ENCODE measurements at regions not wholly inside any gene's neighbourhood (a gene's known extent, or its start where the extent isn't known, plus 50 kb on each side); places are given as distances from the start of the nearest gene placed in this dataset.
A peak's percentile ranks its signal among the peaks of the same experiment; 100 is the strongest.

- BruUV-seq (replicated peaks): no TSS peak
- Histone ChIP-seq H3K4me3 (ENCODE audit: low read depth in 2 of 2, low read length in 2 of 2) (no peak overlapping the region), H3K9me3 (ENCODE audit: control insufficient read depth, insufficient read depth, low read depth, low read length) (peaks cover 15% of the 10 kb centered on the region; the same call in 1 of the 2 replicates), H3K27me3 (ENCODE audit: control insufficient read depth, insufficient read depth, low read length) (no peaks in the 10 kb centered on the region), H3K27ac (ENCODE audit: low read length) (no peak overlapping the region), H3K36me3 (ENCODE audit: control insufficient read depth, insufficient read depth, low read length) (no peaks in the 10 kb centered on the region), H3K4me1 (ENCODE audit: control insufficient read depth, insufficient read depth, low read length) (peaks cover under 1% of the 10 kb centered on the region; the same call in 1 of the 2 replicates)
- ATAC-seq: no peak
- CTCF ChIA-PET: no interaction called here
- in situ Hi-C loops (cut with HindIII; ENCODE audit: low pct_unique_long_range_greater_than_20kb, low sequenced_read_pairs) (no loop called here), intact Hi-C loops (cut with micrococcal nuclease; ENCODE audit: unreplicated experiment) (no loop called here)
- TF ChIP-seq TCF7L2 (IDR thresholded peaks at IDR 0.05; ENCODE audit: low read depth, low read length) (no peak), SIN3A (IDR thresholded peaks at IDR 0.05; ENCODE audit: borderline replicate concordance, insufficient read depth, low read depth, low read length) (no peak), REST (IDR thresholded peaks at IDR 0.05; ENCODE audit: insufficient read depth in 1 of 2, low read depth in 2 of 2, low read length in 1 of 2) (no peak), CTCF (IDR thresholded peaks at IDR 0.05) (no peak), POLR2AphosphoS5 (IDR thresholded peaks at IDR 0.05; ENCODE audit: low read depth, low read length) (no peak)
- no peak for DNase-seq (ENCODE audit: low read depth, low spot score)
- POLR2A ChIA-PET: no interaction called here
Observed at GRCh38 chr5:92372766-92373165, 989.6 kb upstream of the ARRDC3 start.

- in situ Hi-C loops (cut with HindIII; ENCODE audit: low pct_unique_long_range_greater_than_20kb, low sequenced_read_pairs) (no loop called here), intact Hi-C loops (cut with micrococcal nuclease; ENCODE audit: unreplicated experiment) (no loop called here)
- BruUV-seq (replicated peaks): no TSS peak
- no peak for TF ChIP-seq TCF7L2 (IDR thresholded peaks at IDR 0.05; ENCODE audit: low read depth, low read length)
- no peak for TF ChIP-seq SIN3A (IDR thresholded peaks at IDR 0.05; ENCODE audit: borderline replicate concordance, insufficient read depth, low read depth, low read length)
- TF ChIP-seq CTCF (IDR thresholded peaks at IDR 0.05): no peak
- no peak for TF ChIP-seq REST (IDR thresholded peaks at IDR 0.05; ENCODE audit: insufficient read depth in 1 of 2, low read depth in 2 of 2, low read length in 1 of 2)
- TF ChIP-seq POLR2AphosphoS5 (IDR thresholded peaks at IDR 0.05; ENCODE audit: low read depth, low read length): no peak
- Histone ChIP-seq H3K9me3 (ENCODE audit: control insufficient read depth, insufficient read depth, low read depth, low read length) (peaks cover 15% of the 10 kb centered on the region; the same call in 1 of the 2 replicates), H3K27me3 (ENCODE audit: control insufficient read depth, insufficient read depth, low read length) (no peaks in the 10 kb centered on the region), H3K4me3 (ENCODE audit: low read depth in 2 of 2, low read length in 2 of 2) (no peak overlapping the region), H3K4me1 (ENCODE audit: control insufficient read depth, insufficient read depth, low read length) (no peaks in the 10 kb centered on the region), H3K27ac (ENCODE audit: low read length) (peak overlapping the region; percentile 51; the same call in 1 of the 2 replicates), H3K36me3 (ENCODE audit: control insufficient read depth, insufficient read depth, low read length) (no peaks in the 10 kb centered on the region)
- ATAC-seq: peak; percentile 56
- no peak for DNase-seq (ENCODE audit: low read depth, low spot score)
- POLR2A ChIA-PET: no interaction called here
- CTCF ChIA-PET: no interaction called here
Observed at GRCh38 chr5:92371889-92372235, 988.7 kb upstream of the ARRDC3 start.
